Stromal cell of bone marrow (primary cell): ENCODE measurements at regions not wholly inside any gene's neighbourhood (a gene's known extent, or its start where the extent isn't known, plus 50 kb on each side); places are given as distances from the start of the nearest gene placed in this dataset.
A peak's percentile ranks its signal among the peaks of the same experiment; 100 is the strongest.

Experiments used
- DNase-seq: peaks from one replicate; pipeline ENCODE4 v3.0.0-alpha.2; 2012; ENCODE audit warnings: low read depth

GRCh38 chrY:19140285-19140920 lies 366.9 kb upstream of the HSFY2 start:
- DNase-seq, result no peak

- no peak for DNase-seq
These were observed 360.9 kb upstream of the HSFY2 start for GRCh38 chrY:19134426-19134825.

- DNase-seq, result no peak
These were observed 357.2 kb upstream of the HSFY2 start for GRCh38 chrY:19130569-19131358.

- DNase-seq, result no peak
These were observed 353.4 kb upstream of the HSFY2 start for GRCh38 chrY:19126889-19127288.

GRCh38 chrY:19124609-19125008 lies 351.1 kb upstream of the HSFY2 start:
- no peak for DNase-seq

- no peak for DNase-seq
These were observed 348.9 kb upstream of the HSFY2 start for GRCh38 chrY:19122450-19122849.

- no peak for DNase-seq
These were observed 324.8 kb upstream of the HSFY2 start for GRCh38 chrY:19098349-19098748.

- no peak for DNase-seq
These were observed 321.9 kb upstream of the HSFY2 start for GRCh38 chrY:19095460-19095859.

- DNase-seq, result no peak
These were observed 309.5 kb upstream of the HSFY2 start for GRCh38 chrY:19083006-19083405.

- DNase-seq, result no peak
These were observed 304.2 kb upstream of the HSFY2 start for GRCh38 chrY:19077698-19078113.

- DNase-seq, result peak; percentile 24
These were observed 303.5 kb upstream of the HSFY2 start for GRCh38 chrY:19076846-19077697.

GRCh38 chrY:19075471-19076253 lies 302.1 kb upstream of the HSFY2 start:
- peak; percentile 21 for DNase-seq

GRCh38 chrY:19067435-19067834 lies 293.9 kb upstream of the HSFY2 start:
- DNase-seq, result no peak

GRCh38 chrY:19066447-19067190 lies 293.1 kb upstream of the HSFY2 start:
- DNase-seq, result no peak

GRCh38 chrY:19065119-19065518 lies 291.6 kb upstream of the HSFY2 start:
- DNase-seq, result no peak

GRCh38 chrY:19059733-19060132 lies 286.2 kb upstream of the HSFY2 start:
- no peak for DNase-seq

GRCh38 chrY:19058831-19059370 lies 285.4 kb upstream of the HSFY2 start:
- DNase-seq, result no peak

- DNase-seq, result no peak
These were observed 282.6 kb upstream of the HSFY2 start for GRCh38 chrY:19056138-19056469.

GRCh38 chrY:19055232-19056137 lies 281.9 kb upstream of the HSFY2 start:
- DNase-seq, result no peak

GRCh38 chrY:19053806-19054205 lies 280.3 kb upstream of the HSFY2 start:
- no peak for DNase-seq
